Tibial artery (tissue), 4 donors: ENCODE measurements at regions not wholly inside any gene's neighbourhood (a gene's known extent, or its start where the extent isn't known, plus 50 kb on each side); places are given as distances from the start of the nearest gene placed in this dataset.
A peak's percentile ranks its signal among the peaks of the same experiment; 100 is the strongest.

ENCODE experiments used
- DNase-seq, 2 donors: peaks; one replicate each; pipeline ENCODE4 v3.0.0-alpha.2; 2019
- H3K27ac ChIP-seq, 2 donors: fragments of 200-600 bp; sonication (generic) in 1 of 2; 1 replicate in 1 of 2; 2 replicates in 1 of 2; pipeline ENCODE4 v1.5.1; 2018 to 2019; ENCODE audit warnings: mild to moderate bottlenecking in 1 of 2
- H3K27me3 ChIP-seq, 2 donors: fragments of 200-600 bp; sonication (generic) in 1 of 2; one replicate each; pipeline versions ENCODE4 v1.5.1 to v1.6.0; 2016 to 2019
- H3K36me3 ChIP-seq, 3 donors: fragments of 200-600 bp; sonication (generic) in 2 of 3; one replicate each; pipeline ENCODE4 v1.5.1; 2016 to 2019; ENCODE audit warnings: mild to moderate bottlenecking in 2 of 3
- H3K4me1 ChIP-seq, 4 donors: fragments of 200-600 bp; sonication (generic) in 2 of 4; 1 replicate in 3 of 4; 2 replicates in 1 of 4; pipeline ENCODE4 v1.5.1; 2016 to 2019
- H3K4me3 ChIP-seq, 2 donors: fragments of 200-600 bp; sonication (generic) in 1 of 2; 1 replicate in 1 of 2; 2 replicates in 1 of 2; pipeline ENCODE4 v1.5.1; 2018 to 2019; ENCODE audit warnings: mild to moderate bottlenecking in 2 of 2
- H3K9me3 ChIP-seq, 3 donors: fragments of 200-600 bp; sonication (generic) in 1 of 3; one replicate each; pipeline ENCODE4 v1.5.1; 2016 to 2019
- intact Hi-C: fragments of 100-400 bp; cut with DNase I; formaldehyde crosslinking; loops from one replicate; pipeline ENCODE4 v1.15.0; 2023; ENCODE audit warnings: low total_unique reads
- TF ChIP-seq, protein P1 (sequence below), 2 experiments: fragments of 200-600 bp in 1 of 2; fragments of 450-650 bp in 1 of 2; IDR thresholded peaks; one replicate each; pipeline ENCODE4 v1.5.1; 2017 to 2019; ENCODE audit warnings: antibody characterized with exemption in 2 of 2, mild to moderate bottlenecking in 1 of 2, moderate library complexity in 1 of 2

- no peaks in the 10 kb centered on the region for H3K27me3 ChIP-seq
- H3K27ac ChIP-seq, result no peak overlapping the region
- H3K4me1 ChIP-seq, result peaks cover 0 to 16% (median 0%) of the 10 kb centered on the region in 4 donors
- no peaks in the 10 kb centered on the region for H3K36me3 ChIP-seq
- intact Hi-C loops, result no loop called here
- no peak overlapping the region for H3K4me3 ChIP-seq
- no peaks in the 10 kb centered on the region for H3K9me3 ChIP-seq
- no peak for DNase-seq
- TF ChIP-seq, protein P1, sequence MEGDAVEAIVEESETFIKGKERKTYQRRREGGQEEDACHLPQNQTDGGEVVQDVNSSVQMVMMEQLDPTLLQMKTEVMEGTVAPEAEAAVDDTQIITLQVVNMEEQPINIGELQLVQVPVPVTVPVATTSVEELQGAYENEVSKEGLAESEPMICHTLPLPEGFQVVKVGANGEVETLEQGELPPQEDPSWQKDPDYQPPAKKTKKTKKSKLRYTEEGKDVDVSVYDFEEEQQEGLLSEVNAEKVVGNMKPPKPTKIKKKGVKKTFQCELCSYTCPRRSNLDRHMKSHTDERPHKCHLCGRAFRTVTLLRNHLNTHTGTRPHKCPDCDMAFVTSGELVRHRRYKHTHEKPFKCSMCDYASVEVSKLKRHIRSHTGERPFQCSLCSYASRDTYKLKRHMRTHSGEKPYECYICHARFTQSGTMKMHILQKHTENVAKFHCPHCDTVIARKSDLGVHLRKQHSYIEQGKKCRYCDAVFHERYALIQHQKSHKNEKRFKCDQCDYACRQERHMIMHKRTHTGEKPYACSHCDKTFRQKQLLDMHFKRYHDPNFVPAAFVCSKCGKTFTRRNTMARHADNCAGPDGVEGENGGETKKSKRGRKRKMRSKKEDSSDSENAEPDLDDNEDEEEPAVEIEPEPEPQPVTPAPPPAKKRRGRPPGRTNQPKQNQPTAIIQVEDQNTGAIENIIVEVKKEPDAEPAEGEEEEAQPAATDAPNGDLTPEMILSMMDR (IDR thresholded peaks at IDR 0.05), result no peak
Observed at GRCh38 chr5:6806668-6807067, 93.4 kb downstream of the TENT4A start.

- TF ChIP-seq, protein P1 (IDR thresholded peaks at IDR 0.05), result no peak
- no peaks in the 10 kb centered on the region for H3K36me3 ChIP-seq
- intact Hi-C loops, result no loop called here
- no peak overlapping the region for H3K4me3 ChIP-seq
- no peaks in the 10 kb centered on the region for H3K27me3 ChIP-seq
- no peak overlapping the region for H3K27ac ChIP-seq
- DNase-seq, result no peak
- no peaks in the 10 kb centered on the region for H3K9me3 ChIP-seq
- peaks cover 0 to 16% (median 5%) of the 10 kb centered on the region in 4 donors for H3K4me1 ChIP-seq
Observed at GRCh38 chr5:6808462-6808861, 95.2 kb downstream of the TENT4A start.

GRCh38 chr5:6810641-6811405, 97.6 kb downstream of the TENT4A start:
- Histone ChIP-seq H3K27ac (no peak overlapping the region), H3K36me3 (no peaks in the 10 kb centered on the region), H3K4me1 (peaks cover 0 to 9% (median 1%) of the 10 kb centered on the region in 4 donors), H3K4me3 (no peak overlapping the region), H3K9me3 (no peaks in the 10 kb centered on the region), H3K27me3 (no peaks in the 10 kb centered on the region)
- intact Hi-C loops, result no loop called here
- TF ChIP-seq, protein P1 (IDR thresholded peaks at IDR 0.05), result no peak
- DNase-seq, result no peak

DNA sequence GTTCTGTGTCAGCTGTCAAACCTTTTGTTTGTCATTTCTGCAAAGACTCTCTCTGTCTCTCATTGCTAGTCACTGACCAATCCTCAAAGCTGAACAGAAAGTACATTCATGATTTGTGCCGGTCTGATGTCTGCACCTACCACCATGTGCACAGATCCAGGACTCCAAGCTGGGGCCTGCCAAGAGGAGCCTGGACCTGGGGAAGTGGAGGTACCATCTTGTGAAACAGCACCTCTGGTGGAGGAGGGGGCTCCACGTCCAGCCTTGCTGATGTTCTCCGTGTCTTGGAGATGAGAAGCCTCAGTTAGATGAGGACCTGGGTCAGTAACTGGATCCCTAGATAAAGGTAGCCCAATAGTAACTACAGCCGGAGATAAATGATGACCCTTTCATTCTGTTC, 98.9 kb downstream of the TENT4A start:
- no peak for DNase-seq
- intact Hi-C loops, result no loop called here
- no peaks in the 10 kb centered on the region for H3K36me3 ChIP-seq
- peaks cover 0 to 9% (median 1%) of the 10 kb centered on the region in 4 donors for H3K4me1 ChIP-seq
- no peak overlapping the region for H3K4me3 ChIP-seq
- TF ChIP-seq, protein P1 (IDR thresholded peaks at IDR 0.05), result no peak
- H3K27me3 ChIP-seq, result no peaks in the 10 kb centered on the region
- no peaks in the 10 kb centered on the region for H3K9me3 ChIP-seq
- H3K27ac ChIP-seq, result no peak overlapping the region

GRCh38 chr5:6812800-6813731, 99.8 kb downstream of the TENT4A start:
- Histone ChIP-seq H3K4me3 (no peak overlapping the region), H3K27me3 (no peaks in the 10 kb centered on the region), H3K27ac (no peak overlapping the region), H3K9me3 (no peaks in the 10 kb centered on the region), H3K36me3 (no peaks in the 10 kb centered on the region), H3K4me1 (peaks cover 0 to 9% (median 1%) of the 10 kb centered on the region in 4 donors)
- intact Hi-C loops, result no loop called here
- TF ChIP-seq, protein P1 (IDR thresholded peaks at IDR 0.05), result no peak
- DNase-seq, result peak in 1 of 2 donors; percentile 53
